ENCODE measurements at regions not wholly inside any gene's neighbourhood (a gene's known extent, or its start where the extent isn't known, plus 50 kb on each side); places are given as distances from the start of the nearest gene placed in this dataset.

DNA sequence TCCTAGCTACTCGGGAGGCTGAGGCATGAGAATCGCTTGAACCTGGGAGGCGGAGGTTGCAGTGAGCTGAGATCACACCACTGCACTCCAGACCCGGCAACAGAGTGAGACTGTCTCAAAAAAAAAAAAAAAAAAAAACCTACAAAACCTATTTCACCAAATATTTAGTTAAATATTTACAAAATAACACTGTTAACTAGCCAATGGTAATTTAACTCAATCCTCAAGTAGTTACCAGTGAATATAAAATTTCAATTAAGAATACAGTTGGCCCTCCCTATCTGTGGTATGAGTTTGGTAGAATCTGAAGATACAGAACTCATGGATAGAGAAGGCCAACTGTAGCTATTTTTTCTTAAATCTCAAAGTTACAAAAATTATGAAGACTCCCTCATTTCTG, 247.4 kb downstream of the SOX9 start:
- BruUV-seq (replicated peaks): no TSS peak
- Histone ChIP-seq H3K27ac (ENCODE audit: insufficient read depth, low read depth, low read length) (no peak overlapping the region), H3K79me2 (ENCODE audit: control insufficient read depth, insufficient read depth, low read length) (no peaks in the 10 kb centered on the region), H3K4me1 (ENCODE audit: control insufficient read depth, extremely low read depth, insufficient read depth, low read length) (no peaks in the 10 kb centered on the region), H3K9ac (replicated peaks; ENCODE audit: extremely low read depth, insufficient read depth, low read length) (no peak overlapping the region), H3K4me2 (ENCODE audit: insufficient read depth, low read length) (no peak overlapping the region), H3K9me3 (replicated peaks; ENCODE audit: control insufficient read depth, insufficient read depth, low read length) (no peaks in the 10 kb centered on the region), H3K36me3 (ENCODE audit: control insufficient read depth in 2 of 2, extremely low read depth in 1 of 2, insufficient read depth in 2 of 2, low read length in 2 of 2) (no peaks in the 10 kb centered on the region), H3K9me1 (replicated peaks; ENCODE audit: control insufficient read depth, extremely low read depth, insufficient read depth, low read length) (no peaks in the 10 kb centered on the region), H3K4me3 (replicated peaks in 1 of 3; ENCODE audit: insufficient read depth in 1 of 3, low read depth in 1 of 3, low read length in 3 of 3) (no peak overlapping the region), H3K27me3 (ENCODE audit: control insufficient read depth in 2 of 2, insufficient read depth in 2 of 2, low read length in 2 of 2) (no peaks in the 10 kb centered on the region), H2AFZ (ENCODE audit: low read depth, low read length) (no peak overlapping the region), H4K20me1 (replicated peaks; ENCODE audit: control insufficient read depth, extremely low read depth, insufficient read depth, low read length) (no peaks in the 10 kb centered on the region)
- no peak for FAIRE-seq
- ChIA-PET POLR2A (no interaction called here), CTCF (no interaction called here)
- TF ChIP-seq MYC (IDR thresholded peaks at IDR 0.05; ENCODE audit: low read depth, low read length): no peak
- TF ChIP-seq CTCF (IDR thresholded peaks at IDR 0.05; ENCODE audit: extremely low read depth in 1 of 2, insufficient read depth in 1 of 2, low read depth in 1 of 2, low read length in 2 of 2): no peak
- TF ChIP-seq POLR2AphosphoS5 (IDR thresholded peaks at IDR 0.05; ENCODE audit: insufficient read depth, low read depth, low read length): no peak
- TF ChIP-seq, protein P1, sequence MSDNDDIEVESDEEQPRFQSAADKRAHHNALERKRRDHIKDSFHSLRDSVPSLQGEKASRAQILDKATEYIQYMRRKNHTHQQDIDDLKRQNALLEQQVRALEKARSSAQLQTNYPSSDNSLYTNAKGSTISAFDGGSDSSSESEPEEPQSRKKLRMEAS (IDR thresholded peaks at IDR 0.05; ENCODE audit: insufficient read depth, insufficient read length): no peak
- no peak for TF ChIP-seq POLR2A (IDR thresholded peaks at IDR 0.05; ENCODE audit: low read depth, low read length)
- TF ChIP-seq JUN (IDR thresholded peaks at IDR 0.05; ENCODE audit: borderline replicate concordance, insufficient read depth, insufficient read length, low read depth): no peak
- TF ChIP-seq GATA2 (IDR thresholded peaks at IDR 0.05; ENCODE audit: insufficient read depth, insufficient read length, low read depth, low read length): no peak
- no peak for TF ChIP-seq EZH2 (IDR thresholded peaks at IDR 0.05; ENCODE audit: borderline replicate concordance, low read depth, low read length, severe bottlenecking)
- TF ChIP-seq FOS (IDR thresholded peaks at IDR 0.05; ENCODE audit: borderline replicate concordance, insufficient read depth, low read length): no peak
- intact Hi-C loops (cut with micrococcal nuclease): no loop called here
- DNase-seq (ENCODE audit: low read depth, low spot score): no peak
- dilution Hi-C loops (cut with MboI; ENCODE audit: extremely low pct_ligation_motif_present, low sequenced_read_pairs): no loop called here
